Thyroid gland (tissue), 4 donors: ENCODE measurements at regions not wholly inside any gene's neighbourhood (a gene's known extent, or its start where the extent isn't known, plus 50 kb on each side); places are given as distances from the start of the nearest gene placed in this dataset.

ENCODE experiments used
- CTCF ChIP-seq, 6 experiments: fragments of 200-600 bp in 3 of 6; fragments of 450-650 bp in 3 of 6; sonication (generic) in 3 of 6; IDR thresholded peaks; one replicate each; pipeline ENCODE4 v1.5.1; 2016 to 2019; ENCODE audit warnings: antibody characterized with exemption in 6 of 6, mild to moderate bottlenecking in 2 of 6, inconsistent platforms in 1 of 6, moderate library complexity in 1 of 6
- POLR2A ChIP-seq, 2 donors: fragments of 450-650 bp; IDR thresholded peaks; one replicate each; pipeline ENCODE4 v1.6.1; 2017; ENCODE audit warnings: antibody characterized with exemption in 2 of 2, mild to moderate bottlenecking in 2 of 2, moderate library complexity in 1 of 2

- TF ChIP-seq POLR2A (IDR thresholded peaks at IDR 0.05), result no peak
- no peak for TF ChIP-seq CTCF (IDR thresholded peaks at IDR 0.05)
Observed at GRCh38 chr7:118858651-118859149, 634.2 kb downstream of the ANKRD7 start.
